BJ (cell line): ENCODE measurements at regions not wholly inside any gene's neighbourhood (a gene's known extent, or its start where the extent isn't known, plus 50 kb on each side); places are given as distances from the start of the nearest gene placed in this dataset.

Experiments
- CTCF ChIA-PET: fragments of 350-600 bp; formaldehyde crosslinking; extraction: SDS; loops from one replicate; lab custom pipeline; 2021; ENCODE audit warnings: antibody characterized with exemption, inconsistent platforms; lab: Yijun Ruan, JAX
- POLR2A ChIA-PET: fragments of 300-600 bp; sonication (Branson Sonifier 250); formaldehyde crosslinking; extraction: SDS; loops from one replicate; lab custom pipeline; 2021; ENCODE audit warnings: antibody characterized with exemption; lab: Charles Lee
- DNase-seq: peaks from one replicate; pipeline ENCODE4 v3.0.0-alpha.2; 2011; ENCODE audit warnings: low read depth
- H3K27me3 ChIP-seq: 2 replicates; pipeline ENCODE4 v1.6.0; 2011; ENCODE audit warnings: low read length; ENCODE audit not compliant: control insufficient read depth, insufficient read depth
- H3K36me3 ChIP-seq: 2 replicates; pipeline ENCODE4 v1.5.1; 2011; ENCODE audit warnings: low read length; ENCODE audit not compliant: control insufficient read depth, insufficient read depth
- H3K4me3 ChIP-seq: 2 replicates; pipeline ENCODE4 v1.5.1; 2011; ENCODE audit warnings: low read depth, mild to moderate bottlenecking, control low read depth, low read length
- TF ChIP-seq, protein P1 (sequence below): IDR thresholded peaks from 2 replicates; pipeline ENCODE4 v1.5.1; 2011; ENCODE audit warnings: low read depth, mild to moderate bottlenecking, control low read depth, inconsistent platforms, low read length, moderate library complexity; ENCODE audit not compliant: insufficient read depth

DNA sequence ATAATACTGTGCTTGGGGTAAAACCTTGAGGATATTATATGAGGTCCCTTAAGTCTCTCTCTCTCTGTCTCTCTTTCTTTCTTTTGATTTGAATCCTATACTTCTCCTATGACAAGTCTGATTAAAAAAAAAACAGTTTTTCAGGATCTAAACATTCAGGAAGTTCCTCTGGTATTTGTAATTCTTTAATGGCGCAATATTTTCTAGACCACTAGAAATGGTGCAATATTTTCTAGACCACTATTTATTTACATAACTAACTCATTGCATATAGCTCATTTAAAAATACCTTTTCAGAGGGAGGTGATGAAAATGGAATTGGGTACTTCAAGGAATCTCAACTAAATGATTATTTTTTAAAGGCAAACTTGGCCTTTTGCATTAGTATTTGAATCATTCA lies 1235.3 kb downstream of the GATA3 start:
- ChIA-PET POLR2A (no interaction called here), CTCF (interaction anchor here (0.7 to 1.3 kb wide), 2 partner anchors 13 to 1399 kb away, joined by 3 to 5 read pairs; no protein-coding TSS in a partner anchor)
- Histone ChIP-seq H3K4me3 (no peak overlapping the region), H3K36me3 (no peaks in the 10 kb centered on the region), H3K27me3 (no peaks in the 10 kb centered on the region)
- DNase-seq = no peak
- TF ChIP-seq, protein P1, sequence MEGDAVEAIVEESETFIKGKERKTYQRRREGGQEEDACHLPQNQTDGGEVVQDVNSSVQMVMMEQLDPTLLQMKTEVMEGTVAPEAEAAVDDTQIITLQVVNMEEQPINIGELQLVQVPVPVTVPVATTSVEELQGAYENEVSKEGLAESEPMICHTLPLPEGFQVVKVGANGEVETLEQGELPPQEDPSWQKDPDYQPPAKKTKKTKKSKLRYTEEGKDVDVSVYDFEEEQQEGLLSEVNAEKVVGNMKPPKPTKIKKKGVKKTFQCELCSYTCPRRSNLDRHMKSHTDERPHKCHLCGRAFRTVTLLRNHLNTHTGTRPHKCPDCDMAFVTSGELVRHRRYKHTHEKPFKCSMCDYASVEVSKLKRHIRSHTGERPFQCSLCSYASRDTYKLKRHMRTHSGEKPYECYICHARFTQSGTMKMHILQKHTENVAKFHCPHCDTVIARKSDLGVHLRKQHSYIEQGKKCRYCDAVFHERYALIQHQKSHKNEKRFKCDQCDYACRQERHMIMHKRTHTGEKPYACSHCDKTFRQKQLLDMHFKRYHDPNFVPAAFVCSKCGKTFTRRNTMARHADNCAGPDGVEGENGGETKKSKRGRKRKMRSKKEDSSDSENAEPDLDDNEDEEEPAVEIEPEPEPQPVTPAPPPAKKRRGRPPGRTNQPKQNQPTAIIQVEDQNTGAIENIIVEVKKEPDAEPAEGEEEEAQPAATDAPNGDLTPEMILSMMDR = no peak

DNA sequence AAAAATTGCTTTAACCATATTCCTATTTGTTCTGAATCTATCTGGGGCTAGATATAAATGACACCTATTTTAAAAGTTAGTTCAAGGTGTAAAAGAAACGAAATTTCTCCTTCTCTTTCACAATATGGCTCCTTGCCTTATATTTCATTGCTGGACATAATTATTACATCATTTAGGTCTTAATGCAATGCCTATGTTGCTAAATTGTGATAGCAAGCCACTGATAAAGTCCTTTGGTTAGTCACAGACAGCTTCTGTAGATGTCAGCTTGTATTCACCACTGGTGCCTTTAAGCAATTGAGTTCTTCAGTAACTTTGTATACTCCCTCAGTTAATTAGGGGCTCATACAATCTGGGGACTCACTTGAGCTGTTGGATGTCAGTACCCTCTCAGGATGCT lies 1236.6 kb downstream of the GATA3 start:
- Histone ChIP-seq H3K36me3 (no peaks in the 10 kb centered on the region), H3K27me3 (no peaks in the 10 kb centered on the region), H3K4me3 (no peak overlapping the region)
- POLR2A ChIA-PET = no interaction called here
- TF ChIP-seq, protein P1 = no peak
- DNase-seq = no peak
- CTCF ChIA-PET = interaction anchor here (1.3 kb wide), 1 partner anchor 12 kb away, joined by 3 read pairs; no protein-coding TSS in a partner anchor

DNA sequence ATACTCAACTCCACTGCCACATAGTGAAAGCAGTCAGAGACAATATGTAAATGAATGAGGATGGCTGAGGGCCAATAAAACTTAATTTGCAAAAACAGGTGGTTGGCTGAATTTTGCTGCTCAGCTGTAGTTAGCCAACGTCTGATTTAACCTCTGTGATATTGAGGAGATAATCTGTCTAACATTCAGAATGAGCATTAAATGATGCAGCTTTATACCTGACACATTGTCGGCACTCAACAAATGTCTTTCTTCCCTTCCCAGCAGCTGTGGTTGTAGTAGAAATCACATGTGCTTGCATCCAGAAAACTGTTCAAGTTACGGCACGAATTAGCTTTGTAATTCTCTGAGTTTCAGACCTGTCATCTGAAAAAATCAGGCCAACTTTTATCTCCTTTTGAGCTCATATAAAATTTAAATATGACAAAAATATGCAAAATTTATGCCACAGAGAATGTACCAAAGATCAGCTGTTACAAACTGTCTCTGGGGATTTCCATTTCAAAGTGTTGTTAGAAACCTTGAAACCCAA lies 1239.7 kb downstream of the GATA3 start:
- ChIA-PET CTCF (interaction anchor here (1.2 to 1.9 kb wide), 3 partner anchors 9 to 84 kb away, joined by 3 to 4 read pairs (median 4); no protein-coding TSS in a partner anchor), POLR2A (no interaction called here)
- H3K27me3 ChIP-seq = no peaks in the 10 kb centered on the region
- TF ChIP-seq, protein P1 = no peak
- no peak overlapping the region for H3K4me3 ChIP-seq
- DNase-seq = no peak
- no peaks in the 10 kb centered on the region for H3K36me3 ChIP-seq

DNA sequence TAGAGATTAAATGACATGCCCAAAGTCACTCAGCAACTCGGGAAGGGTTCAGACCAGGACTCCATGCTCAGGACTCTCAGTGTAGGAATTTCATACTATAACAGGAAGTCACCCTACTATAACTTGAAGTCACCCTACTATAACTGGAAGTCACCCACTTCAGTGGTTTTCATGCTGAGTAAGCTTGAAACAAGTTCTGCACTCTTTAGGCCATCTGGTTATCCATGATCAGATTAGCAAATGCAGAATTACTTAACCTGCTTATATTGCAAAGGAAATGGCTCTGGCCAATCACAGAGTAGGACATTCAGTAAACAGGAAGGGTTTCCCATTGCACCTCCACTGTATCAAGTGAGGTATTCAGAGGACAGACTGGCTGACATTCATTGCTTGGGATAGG lies 1240.4 kb downstream of the GATA3 start:
- Histone ChIP-seq H3K27me3 (no peaks in the 10 kb centered on the region), H3K36me3 (no peaks in the 10 kb centered on the region), H3K4me3 (no peak overlapping the region)
- CTCF ChIA-PET = interaction anchor here (1.8 to 2.1 kb wide), 3 partner anchors 8 to 1608 kb away, joined by 3 to 4 read pairs (median 4); no protein-coding TSS in a partner anchor
- DNase-seq = no peak
- TF ChIP-seq, protein P1 = no peak
- POLR2A ChIA-PET = no interaction called here

DNA sequence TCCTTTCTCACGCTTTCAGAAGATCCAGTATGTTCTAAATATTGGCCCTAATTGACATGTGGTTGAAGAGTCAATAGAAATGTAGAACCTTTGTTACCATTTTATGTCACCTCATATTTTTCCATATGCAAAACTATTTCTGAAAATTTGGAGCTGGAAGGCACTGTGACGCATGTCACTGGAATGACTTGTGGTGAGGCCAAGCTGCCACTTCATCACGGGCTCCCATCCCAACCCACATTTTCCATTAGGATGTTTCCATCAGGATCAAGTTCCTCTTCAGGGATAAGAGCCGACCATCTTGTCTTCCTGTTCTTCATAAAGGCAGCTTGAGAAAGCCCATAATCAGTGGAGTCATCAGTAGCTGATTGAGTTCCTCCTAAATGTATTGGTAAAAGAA lies 1241.7 kb downstream of the GATA3 start:
- ChIA-PET CTCF (interaction anchor here (2.1 kb wide), 1 partner anchor 1609 kb away, joined by 4 read pairs; no protein-coding TSS in a partner anchor), POLR2A (no interaction called here)
- no peak overlapping the region for H3K4me3 ChIP-seq
- no peaks in the 10 kb centered on the region for H3K27me3 ChIP-seq
- TF ChIP-seq, protein P1 = no peak
- H3K36me3 ChIP-seq = no peaks in the 10 kb centered on the region
- DNase-seq = no peak
